Heart left ventricle (tissue), 13 donors: ENCODE measurements at regions not wholly inside any gene's neighbourhood (a gene's known extent, or its start where the extent isn't known, plus 50 kb on each side); places are given as distances from the start of the nearest gene placed in this dataset.
"Not testable (repeated sequence)": the region's sequence is repeated elsewhere in the genome, so short reads cannot be mapped to it uniquely, and the experiment has no call there.

Source experiments
- POLR2A ChIP-seq, 2 donors: fragments of 450-650 bp; IDR thresholded peaks; one replicate each; pipeline ENCODE4 v1.6.1; 2017; ENCODE audit warnings: antibody characterized with exemption in 2 of 2, mild to moderate bottlenecking in 2 of 2, moderate library complexity in 2 of 2
- TF ChIP-seq, protein P1 (sequence below), 12 donors: fragments of 200-600 bp; sonication (generic) in 4 of 12; IDR thresholded peaks; one replicate each; pipeline versions ENCODE4 v1.5.0 to v1.8.0; 2018 to 2022; ENCODE audit warnings: antibody characterized with exemption in 12 of 12, mild to moderate bottlenecking in 5 of 12
- donor health status: ischemic (EF 13 %, LVEDD 7.1; RV severe dilation, severe dysfunction).
- donor health status: DM: no; HTN: yes; CAD: no.
- donor health status: DM: no; HTN: no; CAD: no.
- donor health status: ischemic (EF 25% LVEDD 6.9; RV normal size, moderate dysfunction).
- donor health status: ischemic (EF 25% LVEDD 5.7; RV mildly dilated, moderate dysfunction).
- donor health status: ischemic (EF 35%, LVEDD 5.7; RV mildly dilated, moderate dysfunction).
- donor health status: nonischemic (EF 11% LVEDD 7.7; RV severe dilation, severe dysfunction).
- donor health status: DM: yes; HTN: yes; CAD: no.
- donor health status: PGD.
- donor health status: ischemic (EF 29% LVEDD 5.4; RV normal size, mild dysfunction).
- donor health status: nonischemic (EF 23%, LVEDD 6.1; RV moderate dilation, normal function).

DNA sequence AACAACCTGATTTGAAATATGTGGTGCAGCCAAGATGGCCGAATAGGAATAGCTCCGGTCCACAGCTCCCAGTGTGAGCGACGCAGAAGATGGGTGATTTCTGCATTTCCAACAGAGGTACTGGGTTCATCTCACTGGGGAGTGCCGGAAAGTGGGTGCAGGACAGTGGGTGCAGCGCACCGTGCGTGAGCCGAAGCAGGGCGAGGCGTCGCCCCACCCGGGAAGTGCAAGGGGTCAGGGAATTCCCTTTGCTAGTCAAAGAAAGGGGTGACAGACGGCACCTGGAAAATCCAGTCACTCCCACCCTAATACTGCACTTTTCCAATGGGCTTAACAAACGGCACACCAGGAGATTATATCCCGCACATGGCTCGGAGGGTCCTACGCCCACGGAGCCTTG, 365.9 kb upstream of the PDZRN3 start:
- TF ChIP-seq, protein P1, sequence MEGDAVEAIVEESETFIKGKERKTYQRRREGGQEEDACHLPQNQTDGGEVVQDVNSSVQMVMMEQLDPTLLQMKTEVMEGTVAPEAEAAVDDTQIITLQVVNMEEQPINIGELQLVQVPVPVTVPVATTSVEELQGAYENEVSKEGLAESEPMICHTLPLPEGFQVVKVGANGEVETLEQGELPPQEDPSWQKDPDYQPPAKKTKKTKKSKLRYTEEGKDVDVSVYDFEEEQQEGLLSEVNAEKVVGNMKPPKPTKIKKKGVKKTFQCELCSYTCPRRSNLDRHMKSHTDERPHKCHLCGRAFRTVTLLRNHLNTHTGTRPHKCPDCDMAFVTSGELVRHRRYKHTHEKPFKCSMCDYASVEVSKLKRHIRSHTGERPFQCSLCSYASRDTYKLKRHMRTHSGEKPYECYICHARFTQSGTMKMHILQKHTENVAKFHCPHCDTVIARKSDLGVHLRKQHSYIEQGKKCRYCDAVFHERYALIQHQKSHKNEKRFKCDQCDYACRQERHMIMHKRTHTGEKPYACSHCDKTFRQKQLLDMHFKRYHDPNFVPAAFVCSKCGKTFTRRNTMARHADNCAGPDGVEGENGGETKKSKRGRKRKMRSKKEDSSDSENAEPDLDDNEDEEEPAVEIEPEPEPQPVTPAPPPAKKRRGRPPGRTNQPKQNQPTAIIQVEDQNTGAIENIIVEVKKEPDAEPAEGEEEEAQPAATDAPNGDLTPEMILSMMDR (IDR thresholded peaks at IDR 0.05), result not testable (repeated sequence)
- not testable (repeated sequence) for TF ChIP-seq POLR2A (IDR thresholded peaks at IDR 0.05)
